SKM-1 treated with dmso at 0.1 percent for 144 hours (cell line): ENCODE measurements at regions not wholly inside any gene's neighbourhood (a gene's known extent, or its start where the extent isn't known, plus 50 kb on each side); places are given as distances from the start of the nearest gene placed in this dataset.

Source experiments
- DNase-seq: peaks from one replicate; lab custom pipeline; 2025; ENCODE audit not compliant: unreplicated experiment; lab: John Stamatoyannopoulos, UW

GRCh38 chr10:36393801-36394200 lies 731.6 kb upstream of the ANKRD30A start:
- no peak for DNase-seq

GRCh38 chr10:36391405-36391804 lies 734.0 kb upstream of the ANKRD30A start:
- no peak for DNase-seq

GRCh38 chr10:36390221-36390620 lies 735.2 kb upstream of the ANKRD30A start:
- DNase-seq, result no peak

- no peak for DNase-seq
These were observed 737.2 kb upstream of the ANKRD30A start for GRCh38 chr10:36388166-36388565.

GRCh38 chr10:36385693-36386092 lies 739.7 kb upstream of the ANKRD30A start:
- DNase-seq, result no peak

- no peak for DNase-seq
These were observed 741.3 kb upstream of the FZD8 start for GRCh38 chr10:36383349-36383748.

- no peak for DNase-seq
These were observed 739.7 kb upstream of the FZD8 start for GRCh38 chr10:36381748-36382147.

GRCh38 chr10:36380538-36380937 lies 738.4 kb upstream of the FZD8 start:
- DNase-seq, result no peak

- no peak for DNase-seq
These were observed 733.0 kb upstream of the FZD8 start for GRCh38 chr10:36375107-36375506.

GRCh38 chr10:36373424-36374096 lies 731.5 kb upstream of the FZD8 start:
- DNase-seq, result no peak

GRCh38 chr10:36367362-36367761 lies 725.3 kb upstream of the FZD8 start:
- DNase-seq, result no peak

- DNase-seq, result no peak
These were observed 724.7 kb upstream of the FZD8 start for GRCh38 chr10:36366843-36367242.

- no peak for DNase-seq
These were observed 724.0 kb upstream of the FZD8 start for GRCh38 chr10:36366065-36366464.

GRCh38 chr10:36362257-36362656 lies 720.2 kb upstream of the FZD8 start:
- no peak for DNase-seq

GRCh38 chr10:36358736-36359135 lies 716.6 kb upstream of the FZD8 start:
- DNase-seq, result no peak

- no peak for DNase-seq
These were observed 712.5 kb upstream of the FZD8 start for GRCh38 chr10:36354633-36355032.

- no peak for DNase-seq
These were observed 709.1 kb upstream of the FZD8 start for GRCh38 chr10:36351159-36351558.

GRCh38 chr10:36349445-36350078 lies 707.5 kb upstream of the FZD8 start:
- DNase-seq, result no peak

GRCh38 chr10:36345807-36346206 lies 703.7 kb upstream of the FZD8 start:
- no peak for DNase-seq

GRCh38 chr10:36345175-36345533 lies 703.1 kb upstream of the FZD8 start:
- no peak for DNase-seq

- no peak for DNase-seq
These were observed 702.4 kb upstream of the FZD8 start for GRCh38 chr10:36344240-36345174.

- DNase-seq, result no peak
These were observed 700.7 kb upstream of the FZD8 start for GRCh38 chr10:36342781-36343180.
